ENCODE measurements at regions not wholly inside any gene's neighbourhood (a gene's known extent, or its start where the extent isn't known, plus 50 kb on each side); places are given as distances from the start of the nearest gene placed in this dataset.

DNA sequence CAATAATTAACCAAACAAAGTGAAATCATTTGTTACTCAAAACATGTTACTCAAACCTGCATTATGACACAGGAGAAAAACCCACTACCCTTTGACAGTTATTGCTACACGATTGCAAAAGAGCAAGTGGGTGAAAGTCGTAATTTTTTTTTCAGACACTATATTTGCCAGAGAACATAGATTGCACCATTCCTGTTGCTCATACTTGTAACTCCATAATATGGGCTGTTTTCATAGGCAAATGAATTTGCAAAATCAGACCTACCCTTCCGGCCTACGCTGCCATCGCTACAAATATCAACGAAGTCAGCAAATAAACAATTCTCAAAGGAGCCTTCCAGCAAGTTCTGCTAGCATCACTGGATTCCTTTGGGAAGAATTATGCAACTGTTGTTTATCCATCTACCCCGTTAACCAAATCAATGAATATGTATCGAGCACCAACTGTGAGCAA is 396.5 kb downstream of the IRS2 start:
- no peaks in the 10 kb centered on the region for H3K9me2 ChIP-seq (ENCODE audit: insufficient read depth)
- no peaks in the 10 kb centered on the region; the same call in 1 of the 2 replicates for H3K79me2 ChIP-seq (ENCODE audit: insufficient read depth, low read length)
- H3K36me3 ChIP-seq (ENCODE audit: control insufficient read depth in 1 of 2, insufficient read depth in 2 of 2, low read length in 2 of 2) = no peaks in the 10 kb centered on the region
- ChIA-PET POLR2A (no interaction called here), CTCF (no interaction called here), RAD21 (ENCODE audit: low non-redundant PET in 1 of 2, low total read pairs in 2 of 2, uncharacterized antibody in 2 of 2, unreplicated experiment in 2 of 2) (no interaction called here)
- H3K9me3 ChIP-seq (ENCODE audit: control insufficient read depth in 1 of 2, insufficient read depth in 1 of 2, low read depth in 1 of 2, low read length in 2 of 2) = no peaks in the 10 kb centered on the region
- no peak for DNase-seq (ENCODE audit: low read depth, low spot score)
- no peak overlapping the region for H2AFZ ChIP-seq (ENCODE audit: low read depth, low read length, poor library complexity, severe bottlenecking)
- no peak overlapping the region for H3K9ac ChIP-seq (ENCODE audit: low read length)
- TF ChIP-seq SRF (IDR thresholded peaks at IDR 0.05; ENCODE audit: low read depth) (no peak), ELF1 (IDR thresholded peaks at IDR 0.05; ENCODE audit: borderline replicate concordance, low read depth) (no peak), EZH2 (IDR thresholded peaks at IDR 0.05) (no peak), ATF3 (IDR thresholded peaks at IDR 0.05) (no peak), CTCF (IDR thresholded peaks at IDR 0.05 in 2 of 3, conservative IDR thresholded peaks at IDR 0.05 in 1 of 3; ENCODE audit: borderline replicate concordance in 1 of 3, insufficient read depth in 1 of 3, low read depth in 2 of 3, low read length in 2 of 3) (no peak), RAD21 (IDR thresholded peaks at IDR 0.05; ENCODE audit: low read depth) (no peak), YY1 (IDR thresholded peaks at IDR 0.05; ENCODE audit: extremely low read depth, insufficient replicate concordance, low read depth, low read length) (no peak), REST (IDR thresholded peaks at IDR 0.05; ENCODE audit: low read depth) (no peak)
- no peak overlapping the region for H3K27ac ChIP-seq (ENCODE audit: low read depth, low read length)
- BruUV-seq (replicated peaks) = no TSS peak
- no peaks in the 10 kb centered on the region for H3K4me1 ChIP-seq (ENCODE audit: control insufficient read depth in 1 of 2, insufficient read depth in 2 of 2, low read length in 2 of 2)
- intact Hi-C loops (cut with micrococcal nuclease) = no loop called here
- no peak overlapping the region for H3K4me3 ChIP-seq (replicated peaks in 1 of 2; ENCODE audit: low read depth in 1 of 2, low read length in 2 of 2)
- no peak overlapping the region for H3K4me2 ChIP-seq (ENCODE audit: low read length)
- ATAC-seq = no peak
- H4K20me1 ChIP-seq (ENCODE audit: insufficient read depth) = no peaks in the 10 kb centered on the region
- no peaks in the 10 kb centered on the region for H3K27me3 ChIP-seq (ENCODE audit: insufficient read depth, low read length)

Measured in HCT116 (cell line).